H9 (cell line): ENCODE measurements at regions not wholly inside any gene's neighbourhood (a gene's known extent, or its start where the extent isn't known, plus 50 kb on each side); places are given as distances from the start of the nearest gene placed in this dataset.

ENCODE experiments used
- DNase-seq: peaks from one replicate; pipeline ENCODE4 v3.0.0-alpha.2; 2017
- H2AFZ ChIP-seq: one replicate; pipeline ENCODE4 v1.6.1; 2013; ENCODE audit warnings: mild to moderate bottlenecking, low read length, control low read depth, moderate library complexity
- H2AK5ac ChIP-seq: 2 replicates; pipeline ENCODE4 v1.6.1; 2013; ENCODE audit warnings: low read length, control low read depth, mixed read lengths; ENCODE audit not compliant: insufficient read length
- H2BK120ac ChIP-seq: one replicate; pipeline ENCODE4 v1.6.1; 2013; ENCODE audit warnings: low read depth, mild to moderate bottlenecking, low read length, control low read depth, inconsistent platforms; ENCODE audit not compliant: poor library complexity, severe bottlenecking
- H2BK12ac ChIP-seq: 2 replicates; pipeline ENCODE4 v1.6.1; 2013; ENCODE audit warnings: low read length, control low read depth, mixed read lengths, low read depth; ENCODE audit not compliant: insufficient read length
- H2BK15ac ChIP-seq: 2 replicates; pipeline ENCODE4 v1.6.1; 2013; ENCODE audit warnings: low read depth, low read length, control low read depth
- H2BK20ac ChIP-seq: one replicate; pipeline ENCODE4 v1.6.1; 2013; ENCODE audit warnings: low read depth, mild to moderate bottlenecking, low read length, control low read depth, inconsistent platforms; ENCODE audit not compliant: poor library complexity, severe bottlenecking
- H2BK5ac ChIP-seq: 2 replicates; pipeline ENCODE4 v1.6.1; 2013; ENCODE audit warnings: low read length, control low read depth, mixed read lengths; ENCODE audit not compliant: insufficient read length
- H3K14ac ChIP-seq: 2 replicates; pipeline ENCODE4 v1.6.1; 2013; ENCODE audit warnings: low read length, control low read depth; ENCODE audit not compliant: insufficient read depth
- H3K18ac ChIP-seq: 2 replicates; pipeline ENCODE4 v1.6.1; 2013; ENCODE audit warnings: low read depth, mild to moderate bottlenecking, mixed read lengths, low read length, control low read depth; ENCODE audit not compliant: insufficient read length
- H3K23ac ChIP-seq: 2 replicates; pipeline ENCODE4 v1.6.1; 2013; ENCODE audit warnings: low read length, control low read depth, mixed read lengths, low read depth; ENCODE audit not compliant: insufficient read length
- H3K23me2 ChIP-seq: 2 replicates; pipeline ENCODE4 v1.6.1; 2013; ENCODE audit warnings: low read depth, mild to moderate bottlenecking, mixed read lengths, low read length, control low read depth; ENCODE audit not compliant: insufficient read length, poor library complexity, severe bottlenecking
- H3K27ac ChIP-seq: 2 replicates; pipeline ENCODE4 v1.5.1; 2013; ENCODE audit warnings: low read length, control low read depth, mixed read lengths, low read depth; ENCODE audit not compliant: insufficient read length
- H3K27me3 ChIP-seq: 2 replicates; pipeline ENCODE4 v1.6.1; 2013; ENCODE audit warnings: low read length, control low read depth, inconsistent platforms; ENCODE audit not compliant: insufficient read depth
- H3K4ac ChIP-seq: 2 replicates; pipeline ENCODE4 v1.6.1; 2013; ENCODE audit warnings: low read depth, mild to moderate bottlenecking, control low read depth, inconsistent platforms, low read length, moderate library complexity
- H3K4me1 ChIP-seq: 2 replicates; pipeline ENCODE4 v1.6.1; 2013; ENCODE audit warnings: low read length, control low read depth, inconsistent platforms; ENCODE audit not compliant: insufficient read depth
- H3K4me2 ChIP-seq: 2 replicates; pipeline ENCODE4 v1.6.1; 2013; ENCODE audit warnings: low read length, control low read depth, mixed read lengths; ENCODE audit not compliant: insufficient read length, insufficient read depth
- H3K56ac ChIP-seq: 2 replicates; pipeline ENCODE4 v1.6.1; 2013; ENCODE audit warnings: low read depth, mild to moderate bottlenecking, mixed read lengths, low read length, control low read depth; ENCODE audit not compliant: insufficient read length
- H3K79me1 ChIP-seq: 2 replicates; pipeline ENCODE4 v1.6.1; 2013; ENCODE audit warnings: low read depth, mild to moderate bottlenecking, moderate library complexity, low read length, control low read depth, inconsistent platforms; ENCODE audit not compliant: insufficient read depth, poor library complexity, severe bottlenecking
- H3K79me2 ChIP-seq: 2 replicates; pipeline ENCODE4 v1.6.1; 2013; ENCODE audit warnings: low read length, control low read depth, inconsistent platforms; ENCODE audit not compliant: insufficient read depth
- H3K9ac ChIP-seq: 2 replicates; pipeline ENCODE4 v1.6.1; 2013; ENCODE audit warnings: low read length, control low read depth, mixed read lengths; ENCODE audit not compliant: insufficient read length; ENCODE audit errors: extremely low read depth
- H3K9me3 ChIP-seq: one replicate; pipeline ENCODE4 v1.6.1; 2013; ENCODE audit warnings: low read depth, low read length, inconsistent platforms; ENCODE audit not compliant: control insufficient read depth
- H3T11ph ChIP-seq: one replicate; pipeline ENCODE4 v1.6.1; 2013; ENCODE audit warnings: mild to moderate bottlenecking, low read length, control low read depth, inconsistent platforms
- H4K20me1 ChIP-seq: one replicate; pipeline ENCODE4 v1.6.1; 2013; ENCODE audit not compliant: control insufficient read depth, insufficient read length, insufficient read depth
- H4K5ac ChIP-seq: 2 replicates; pipeline ENCODE4 v1.6.1; 2013; ENCODE audit warnings: low read depth, mild to moderate bottlenecking, mixed read lengths, low read length, control low read depth; ENCODE audit not compliant: insufficient read length
- H4K8ac ChIP-seq: replicated peaks from 2 replicates; pipeline ENCODE4 v1.6.1; 2013; ENCODE audit warnings: low read length, control low read depth, mixed read lengths, low read depth; ENCODE audit not compliant: insufficient read length
- H4K91ac ChIP-seq: 2 replicates; pipeline ENCODE4 v1.6.1; 2013; ENCODE audit warnings: low read depth, mild to moderate bottlenecking, moderate library complexity, mixed read lengths, low read length, control low read depth; ENCODE audit not compliant: insufficient read length
- H3K27ac Mint-ChIP-seq, 3 experiments: 2 replicates in 2 of 3; 3 replicates in 1 of 3; pipeline ENCODE4 v1.8.0; 2020 to 2021; ENCODE audit warnings: mixed read lengths in 3 of 3, mild to moderate bottlenecking in 1 of 3, moderate library complexity in 1 of 3
- H3K27me3 Mint-ChIP-seq: 2 replicates; pipeline ENCODE4 v1.8.0; 2021; ENCODE audit warnings: low read depth, mild to moderate bottlenecking, moderate library complexity, mixed read lengths
- H3K36me3 Mint-ChIP-seq, 3 experiments: 2 replicates in 2 of 3; 3 replicates in 1 of 3; pipeline ENCODE4 v1.8.0; 2020 to 2021; ENCODE audit warnings: low read depth in 3 of 3, mixed read lengths in 3 of 3; ENCODE audit not compliant: insufficient read depth in 1 of 3
- H3K4me1 Mint-ChIP-seq, 2 experiments: 2 replicates each; pipeline ENCODE4 v1.8.0; 2020; ENCODE audit warnings: mixed read lengths in 2 of 2
- H3K4me3 Mint-ChIP-seq, 2 experiments: 2 replicates in 1 of 2; 3 replicates in 1 of 2; pipeline ENCODE4 v1.8.0; 2020 to 2021; ENCODE audit warnings: mild to moderate bottlenecking in 2 of 2, mixed read lengths in 2 of 2, moderate library complexity in 1 of 2
- H3K9me3 Mint-ChIP-seq, 2 experiments: 2 replicates in 1 of 2; 3 replicates in 1 of 2; pipeline ENCODE4 v1.8.0; 2020; ENCODE audit warnings: mild to moderate bottlenecking in 2 of 2, mixed read lengths in 2 of 2, moderate library complexity in 1 of 2
- CTCF ChIP-seq: fragments of 200-600 bp; sonication (generic); conservative IDR thresholded peaks from 3 replicates; pipeline ENCODE4 v1.8.0; 2021; ENCODE audit warnings: antibody characterized with exemption, mild to moderate bottlenecking
- WGBS: extraction: QIAGEN DNeasy Blood & Tissue Kit; methylation state at CpG from one replicate; pipeline ENCODE4 v1.1.7; 2013; ENCODE audit warnings: missing lambda C conversion rate, low lambda C conversion rate, mixed read lengths; ENCODE audit not compliant: insufficient read length; ENCODE audit errors: extremely low coverage; 5-methylcytosine and 5-hydroxymethylcytosine counted together

GRCh38 chr2:176483476-176483875, 214.2 kb downstream of the MTX2 start:
- Histone ChIP-seq H2BK5ac (no peak overlapping the region), H4K91ac (no peak overlapping the region), H2BK20ac (no peak overlapping the region), H2BK12ac (no peak overlapping the region), H4K5ac (no peak overlapping the region), H3K23me2 (no peaks in the 10 kb centered on the region), H3K23ac (no peak overlapping the region), H3K79me2 (no peaks in the 10 kb centered on the region), H3K27me3 (no peaks in the 10 kb centered on the region), H4K20me1 (no peaks in the 10 kb centered on the region), H3K18ac (no peak overlapping the region), H3K4me1 (no peaks in the 10 kb centered on the region), H3T11ph (no peak overlapping the region), H2BK120ac (no peak overlapping the region), H3K27ac (no peak overlapping the region), H2BK15ac (no peak overlapping the region), H2AK5ac (no peak overlapping the region), H3K9me3 (no peaks in the 10 kb centered on the region), H2AFZ (no peak overlapping the region), H3K4ac (no peak overlapping the region), H3K14ac (no peak overlapping the region), H3K56ac (no peak overlapping the region), H3K4me2 (no peak overlapping the region), H3K79me1 (no peaks in the 10 kb centered on the region), H3K9ac (no peak overlapping the region), H4K8ac (no peak overlapping the region)
- H3K27me3 Mint-ChIP-seq, result peaks cover 57% of the 10 kb centered on the region
- H3K4me1 Mint-ChIP-seq, result no peaks in the 10 kb centered on the region
- TF ChIP-seq CTCF, result no peak
- no peak overlapping the region for H3K27ac Mint-ChIP-seq
- no peaks in the 10 kb centered on the region; a peak in 1 of 5 replicates for H3K9me3 Mint-ChIP-seq
- H3K36me3 Mint-ChIP-seq, result no peaks in the 10 kb centered on the region; a peak in 2 of 7 replicates
- no peak overlapping the region for H3K4me3 Mint-ChIP-seq
- no CpG with 5 or more reads among the region's 7 CpGs for WGBS
- no peak for DNase-seq
